Peyer's patch (tissue), 4 donors: ENCODE measurements at regions not wholly inside any gene's neighbourhood (a gene's known extent, or its start where the extent isn't known, plus 50 kb on each side); places are given as distances from the start of the nearest gene placed in this dataset.

Experiments used
- CTCF ChIP-seq, 6 experiments: fragments of 450-650 bp in 4 of 6; fragments of 200-600 bp in 2 of 6; sonication (generic) in 1 of 6; IDR thresholded peaks; one replicate each; pipeline ENCODE4 v1.5.1; 2017 to 2019; ENCODE audit warnings: antibody characterized with exemption in 6 of 6, mild to moderate bottlenecking in 3 of 6, moderate library complexity in 1 of 6
- POLR2A ChIP-seq, 2 donors: fragments of 450-650 bp; IDR thresholded peaks; one replicate each; pipeline ENCODE4 v1.5.1; 2017; ENCODE audit warnings: antibody characterized with exemption in 2 of 2, mild to moderate bottlenecking in 2 of 2, moderate library complexity in 2 of 2

- TF ChIP-seq CTCF (IDR thresholded peaks at IDR 0.05) (no peak), POLR2A (IDR thresholded peaks at IDR 0.05) (no peak)
Observed at GRCh38 chr3:115218859-115219258, 71.8 kb upstream of the ZBTB20 start.
